Smooth muscle cell of the brain vasculature (primary cell): ENCODE measurements at regions not wholly inside any gene's neighbourhood (a gene's known extent, or its start where the extent isn't known, plus 50 kb on each side); places are given as distances from the start of the nearest gene placed in this dataset.

Experiments
- DNase-seq: peaks from one replicate; pipeline ENCODE4 v3.0.0-alpha.2; 2012; ENCODE audit warnings: low read depth, low spot score

DNA sequence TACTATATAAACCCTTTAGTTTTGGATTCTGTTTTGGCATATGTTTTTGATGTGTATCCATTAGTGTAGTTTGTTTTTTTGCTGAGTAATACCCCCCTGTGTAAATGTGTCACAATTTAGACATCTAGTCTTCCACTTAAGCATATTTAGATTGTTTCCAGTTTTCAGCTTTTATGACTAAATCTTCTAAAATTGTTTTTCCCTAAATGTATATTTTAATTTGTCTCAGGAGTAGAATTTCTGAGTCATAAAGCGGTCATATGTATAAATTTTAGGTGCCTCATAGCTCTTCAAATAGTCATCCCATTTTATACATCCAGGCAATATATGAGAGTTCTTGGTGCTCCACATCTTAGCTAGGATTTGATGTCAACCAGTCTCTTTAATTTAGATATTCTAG, 1348.0 kb downstream of the MRPL39 start:
- no peak for DNase-seq

DNA sequence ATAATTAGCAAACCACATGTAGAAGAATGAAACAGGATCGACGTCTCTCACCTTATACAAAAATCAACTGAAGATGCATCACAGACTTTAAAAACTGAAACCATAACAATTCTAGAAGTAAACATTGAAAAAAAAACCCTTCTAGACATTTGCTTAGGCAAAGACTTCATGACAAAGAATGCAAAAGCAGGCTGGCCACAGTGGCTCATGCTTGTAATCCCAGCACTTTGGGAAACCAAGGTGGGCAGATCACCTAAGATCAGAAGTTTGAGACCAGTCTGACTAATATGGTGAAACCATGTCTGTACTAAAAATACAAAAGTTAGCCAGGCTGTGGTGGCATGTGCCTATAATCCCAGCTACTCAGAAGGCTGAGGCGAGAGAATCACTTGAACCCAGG, 1351.7 kb downstream of the MRPL39 start:
- no peak for DNase-seq

DNA sequence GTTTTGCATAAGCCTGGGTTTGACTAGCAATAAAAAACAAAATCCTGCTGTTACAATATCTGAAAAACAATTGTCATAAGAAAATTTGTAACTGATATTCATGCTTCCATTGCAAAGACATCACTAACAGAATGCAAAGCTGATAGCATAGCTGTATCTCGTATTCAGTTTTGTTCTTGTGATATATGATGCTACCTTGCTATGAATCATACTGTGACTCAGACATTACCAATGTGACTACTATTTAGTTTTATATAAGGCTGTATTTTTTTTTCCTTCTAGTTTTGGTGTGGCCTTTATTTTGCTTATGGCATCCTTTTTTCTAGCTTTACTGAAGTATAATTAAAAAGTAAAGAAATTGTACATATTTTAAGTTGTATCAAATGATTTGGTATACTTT, 1381.8 kb downstream of the MRPL39 start:
- no peak for DNase-seq

DNA sequence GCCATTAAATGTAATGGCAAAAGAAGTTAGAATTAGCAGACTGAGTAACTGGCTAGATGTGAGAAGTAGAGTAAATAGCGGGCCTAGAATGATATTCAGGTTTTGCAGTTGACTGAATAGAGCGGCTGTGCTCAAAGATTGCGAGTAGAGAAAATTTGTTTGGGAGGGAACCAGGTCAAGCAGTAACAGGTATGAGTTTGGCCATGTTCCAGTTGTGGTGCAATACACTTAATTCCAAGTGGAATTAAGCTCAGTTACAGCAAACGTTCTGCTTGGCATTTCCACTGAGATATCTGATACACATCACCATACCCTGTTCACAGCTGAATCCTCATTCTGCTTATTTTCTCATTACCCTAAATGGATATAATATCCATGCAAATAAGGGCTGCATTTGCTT, 1382.9 kb downstream of the MRPL39 start:
- no peak for DNase-seq

DNA sequence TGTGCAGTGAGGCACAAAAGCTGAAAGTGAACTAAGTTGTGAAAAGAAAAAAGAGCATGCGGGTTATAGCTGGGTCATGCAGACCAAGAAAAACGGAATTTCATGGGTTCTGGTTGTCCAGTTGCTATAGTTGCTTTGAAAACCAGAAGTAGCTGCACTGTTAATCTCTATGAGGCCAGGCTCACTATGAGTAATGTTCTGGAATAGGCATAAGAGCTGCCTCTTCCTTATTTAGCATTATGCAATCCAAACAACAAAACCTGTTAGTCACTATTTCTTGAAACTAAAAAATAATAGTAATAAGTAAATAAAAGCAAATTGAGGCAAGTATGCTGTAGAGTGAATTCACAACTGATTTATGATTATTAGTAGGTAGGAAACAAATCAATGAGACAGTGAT, 1383.7 kb downstream of the MRPL39 start:
- DNase-seq, result no peak

DNA sequence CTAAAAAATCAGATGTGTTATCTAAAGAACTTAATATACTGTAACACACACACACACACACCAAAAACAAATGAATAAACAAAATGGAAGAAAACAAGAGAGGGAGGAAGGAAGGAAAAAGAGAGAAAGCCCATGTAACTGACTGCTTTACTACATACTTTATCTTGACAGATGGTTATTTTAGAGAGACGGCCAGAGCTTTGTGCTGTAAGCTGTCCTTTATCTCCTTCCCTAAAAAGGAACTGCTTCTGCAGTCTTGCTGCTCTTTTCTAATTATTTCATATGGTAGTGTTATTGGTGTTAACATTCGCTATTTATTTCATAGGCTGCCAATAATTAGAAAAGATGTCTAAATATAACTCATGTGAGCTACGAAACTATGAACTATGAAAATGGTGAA, 1384.6 kb downstream of the MRPL39 start:
- no peak for DNase-seq

DNA sequence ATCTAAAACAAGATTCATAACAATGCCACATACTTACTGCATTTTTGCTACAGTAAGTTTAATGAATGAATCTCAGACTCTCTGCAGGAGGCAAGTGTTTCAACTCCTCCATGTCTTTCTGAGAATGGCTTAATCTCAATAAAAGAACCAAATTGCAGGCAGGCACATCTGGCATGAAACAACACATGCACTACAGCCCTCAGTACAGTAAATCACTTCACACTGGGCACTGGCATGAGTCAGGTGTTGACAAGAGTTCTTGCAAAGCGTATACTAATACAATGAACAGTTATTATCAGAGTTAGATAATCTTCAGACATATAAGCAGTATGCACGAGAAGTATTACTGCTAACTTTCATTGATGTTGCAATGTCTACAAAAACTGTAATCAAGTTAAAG, 1386.8 kb downstream of the MRPL39 start:
- DNase-seq, result no peak

DNA sequence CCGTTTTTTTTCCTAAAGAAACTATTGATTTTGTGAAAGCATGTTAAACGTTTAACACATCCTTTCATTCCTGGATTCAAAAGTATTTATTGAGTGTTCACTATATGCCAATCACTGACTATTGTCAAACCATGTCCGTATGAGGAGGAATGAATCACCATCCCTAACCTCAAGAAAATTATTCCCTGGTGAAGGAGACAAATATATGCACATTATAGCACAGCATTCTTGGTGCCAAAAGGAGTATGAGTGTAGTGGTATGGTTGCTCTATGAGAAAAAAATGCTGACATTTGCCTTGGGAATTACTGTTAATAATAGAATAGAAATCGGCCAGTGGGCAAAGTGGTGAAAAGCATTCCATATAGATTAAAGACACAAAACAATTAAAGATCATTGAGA, 1390.1 kb downstream of the MRPL39 start:
- DNase-seq, result no peak

DNA sequence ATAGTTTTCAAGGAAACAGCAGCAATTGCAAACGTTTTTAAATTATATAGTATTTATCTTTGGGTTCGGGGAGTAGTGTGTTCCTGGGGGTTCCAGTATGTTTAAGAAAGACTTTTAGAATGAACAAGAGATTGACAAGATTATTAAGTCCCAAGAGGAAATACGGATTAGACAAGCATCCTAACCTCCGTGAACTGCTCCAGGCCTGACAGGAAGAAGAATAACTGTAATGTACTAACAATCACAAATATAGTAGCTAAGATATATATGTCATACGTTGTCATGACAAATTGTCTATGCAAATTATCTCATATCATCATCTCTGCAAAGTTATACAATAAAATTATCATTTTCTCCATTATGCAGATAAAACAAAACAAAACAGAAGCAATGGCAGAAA, 1397.2 kb downstream of the MRPL39 start:
- no peak for DNase-seq

DNA sequence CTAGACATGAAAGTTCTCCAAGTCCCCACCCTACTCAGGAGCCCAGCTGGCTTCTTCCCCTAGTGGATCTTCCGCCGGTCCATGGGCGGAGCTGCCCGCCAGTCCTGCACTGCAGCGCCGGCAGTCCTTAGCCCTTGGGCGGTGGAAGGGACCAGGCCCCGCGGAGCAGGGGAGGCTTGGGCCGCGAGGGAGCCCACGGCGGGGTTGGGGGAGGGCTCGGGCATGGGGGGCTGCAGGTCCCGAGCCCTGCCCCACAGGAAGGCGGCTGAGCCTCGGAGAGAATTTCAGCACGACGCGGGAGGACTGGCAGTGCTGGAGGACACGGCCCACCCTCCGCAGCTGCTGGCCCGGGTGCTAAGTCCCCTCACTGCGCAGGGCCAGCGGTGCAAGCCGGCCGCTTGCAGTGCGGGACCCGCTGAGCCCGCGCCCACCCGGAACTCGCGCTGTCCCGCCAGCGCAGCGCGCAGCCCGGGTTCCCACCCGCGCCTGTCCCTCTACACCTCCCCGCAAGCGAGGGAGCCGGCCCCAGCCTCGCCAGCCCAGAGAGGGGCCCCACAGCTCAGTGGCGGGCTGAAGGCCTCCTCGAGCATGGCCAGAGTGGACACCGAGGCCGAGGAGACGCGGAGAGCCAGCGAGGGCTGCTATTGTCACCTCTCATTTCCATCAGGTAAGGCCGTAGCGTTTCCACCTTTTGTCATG, 1398.6 kb downstream of the MRPL39 start:
- DNase-seq, result no peak

DNA sequence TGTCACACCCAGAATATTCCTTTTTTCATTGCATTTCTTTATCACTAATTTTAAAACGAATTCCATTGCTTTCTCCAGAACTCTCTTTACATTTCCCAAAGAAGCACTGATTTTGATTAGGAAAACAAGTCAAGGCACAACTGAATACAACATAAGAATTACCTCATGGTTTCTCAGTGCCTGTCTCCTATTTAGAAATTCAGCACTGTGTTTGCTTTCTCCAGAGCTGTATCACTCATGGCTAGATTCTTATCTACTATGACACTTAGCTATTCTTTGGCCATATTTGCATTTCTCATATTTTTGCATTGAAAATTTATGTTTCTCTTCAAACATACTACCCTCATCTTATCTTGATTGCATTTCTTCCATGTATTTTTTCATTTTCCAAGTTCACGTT, 1402.0 kb downstream of the MRPL39 start:
- DNase-seq, result no peak

DNA sequence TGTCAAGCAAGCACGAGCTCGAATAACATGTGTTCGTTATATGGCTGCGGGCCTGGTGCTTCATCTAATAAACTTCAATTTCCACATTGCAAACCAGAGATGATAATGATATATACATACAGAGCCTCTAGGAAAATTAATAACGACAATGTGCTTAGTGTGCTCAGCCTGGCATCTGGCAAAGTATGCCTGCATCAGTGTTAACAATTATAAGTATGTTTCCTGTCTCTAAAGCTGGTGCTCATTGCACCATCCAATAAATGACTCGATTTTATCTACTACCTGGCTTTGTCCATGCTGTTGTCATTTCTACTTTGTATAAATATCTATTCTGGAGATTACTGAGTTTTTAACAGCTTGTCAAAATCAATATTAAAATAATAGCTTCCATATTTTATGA, 1402.6 kb downstream of the MRPL39 start:
- DNase-seq, result no peak

DNA sequence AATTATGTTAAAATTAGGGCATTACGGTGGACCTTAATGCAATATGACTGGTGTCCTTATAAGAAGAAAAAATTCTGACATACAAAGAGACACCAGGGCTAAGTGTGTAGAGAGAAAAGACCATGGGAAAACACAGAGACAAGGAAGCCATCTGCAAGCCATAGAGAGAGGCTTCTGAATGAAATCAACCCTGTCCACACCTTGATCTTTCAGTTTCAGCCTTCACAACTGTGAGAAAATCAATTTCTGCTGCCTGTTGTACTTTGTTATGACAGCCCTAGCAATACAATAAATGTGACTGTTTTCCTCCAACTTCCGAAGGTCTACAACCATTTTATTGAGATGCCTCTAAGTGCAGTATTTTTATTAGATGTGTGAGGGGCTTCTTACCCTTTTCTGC, 1407.2 kb downstream of the MRPL39 start:
- DNase-seq, result no peak

DNA sequence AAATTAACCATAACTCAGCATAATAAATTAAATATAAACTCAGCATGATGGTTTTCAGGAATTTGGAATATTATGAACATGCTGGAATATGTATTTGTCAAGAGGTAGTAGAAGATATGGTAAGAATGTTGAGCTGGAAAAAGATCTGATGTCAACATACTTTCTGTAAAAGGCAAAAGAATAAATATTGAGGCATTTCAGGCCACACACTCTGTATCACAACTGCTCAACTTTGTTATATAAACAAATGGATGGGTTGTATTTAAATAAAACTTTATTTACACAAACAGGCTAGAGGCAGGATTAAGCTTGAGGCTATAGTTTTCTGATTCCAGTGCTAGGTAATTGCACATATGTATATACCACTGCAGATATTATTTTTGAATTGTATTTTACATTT, 1409.4 kb downstream of the MRPL39 start:
- DNase-seq, result no peak

DNA sequence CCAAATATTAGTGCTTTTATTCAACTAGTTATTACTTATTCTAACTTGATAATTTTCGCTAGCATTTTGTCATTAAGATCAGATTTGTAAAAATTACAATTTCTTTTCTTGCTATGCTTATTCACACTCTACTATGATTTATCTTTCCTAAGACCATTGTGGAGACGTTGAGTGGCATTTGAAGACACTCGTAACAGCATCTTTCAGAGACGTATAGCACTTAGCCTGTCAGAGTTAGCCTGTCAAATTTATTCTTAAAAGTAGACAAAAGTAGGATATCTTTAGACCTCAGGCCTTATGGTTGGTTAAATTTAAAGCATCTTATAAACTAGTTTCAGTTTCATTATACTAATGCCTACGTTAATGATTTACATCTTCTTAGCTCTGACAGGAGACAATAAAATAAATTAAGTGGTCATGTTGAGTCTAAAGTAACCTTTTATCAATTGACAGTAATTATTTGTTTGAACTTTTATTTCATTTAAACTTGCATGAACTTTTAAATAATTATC, 1410.1 kb downstream of the MRPL39 start:
- DNase-seq, result no peak

DNA sequence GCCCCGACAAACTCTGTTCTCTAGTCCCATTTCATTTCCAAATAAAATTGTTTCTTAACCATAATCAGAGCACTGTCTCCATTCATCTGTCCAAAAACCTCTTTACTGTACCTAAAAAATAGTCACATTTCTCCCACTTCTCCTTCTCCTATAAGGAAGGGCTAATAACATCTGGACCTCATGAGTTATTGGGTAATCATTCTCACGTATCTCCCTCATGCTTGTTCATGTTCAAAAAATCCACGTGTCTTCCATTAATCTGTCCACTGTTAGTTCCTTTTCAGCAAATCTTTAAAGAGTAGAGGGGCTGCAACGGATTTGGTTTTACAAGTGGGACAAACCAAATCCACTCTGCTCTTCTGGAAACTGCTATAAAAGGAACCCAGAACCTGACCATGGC, 1418.8 kb downstream of the MRPL39 start:
- no peak for DNase-seq

DNA sequence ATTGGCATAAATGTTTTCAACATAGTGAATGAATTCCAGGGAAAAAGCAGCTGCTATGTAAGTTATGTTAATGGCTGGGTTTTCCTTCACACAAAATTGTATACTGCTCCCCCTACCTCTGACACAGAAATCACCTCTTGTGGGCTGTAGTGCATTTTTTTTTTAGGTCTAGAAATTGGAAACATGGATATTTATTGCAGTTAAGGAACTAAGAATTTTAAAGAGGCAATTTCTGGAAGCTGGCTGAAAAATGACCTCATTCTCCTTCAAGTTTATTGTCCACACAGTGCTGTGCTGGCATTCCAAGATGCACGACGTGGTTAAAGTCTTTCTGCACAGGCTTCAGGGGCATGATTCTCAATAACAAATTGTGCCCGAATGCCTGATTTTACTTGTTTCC, 1424.2 kb downstream of the MRPL39 start:
- DNase-seq, result no peak

DNA sequence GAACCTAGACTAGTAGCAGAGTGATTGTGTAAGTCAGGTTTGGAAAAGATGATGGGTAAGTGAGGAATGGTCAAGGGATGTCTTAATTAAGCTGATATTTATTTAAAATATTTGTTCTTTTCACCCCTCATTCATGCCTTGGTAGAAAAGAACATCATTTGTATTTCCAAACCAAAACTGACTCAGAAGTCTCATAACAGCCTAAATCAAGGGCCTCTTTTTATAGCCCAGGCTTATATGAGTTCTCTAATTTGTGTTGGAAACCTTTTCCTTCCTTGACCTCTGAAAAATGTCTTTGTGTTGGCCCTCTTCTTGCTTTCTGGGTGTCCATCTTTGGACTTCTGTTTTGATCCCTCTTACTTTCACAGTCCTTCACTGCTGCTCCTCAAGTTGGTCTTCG, 1428.2 kb downstream of the MRPL39 start:
- no peak for DNase-seq

DNA sequence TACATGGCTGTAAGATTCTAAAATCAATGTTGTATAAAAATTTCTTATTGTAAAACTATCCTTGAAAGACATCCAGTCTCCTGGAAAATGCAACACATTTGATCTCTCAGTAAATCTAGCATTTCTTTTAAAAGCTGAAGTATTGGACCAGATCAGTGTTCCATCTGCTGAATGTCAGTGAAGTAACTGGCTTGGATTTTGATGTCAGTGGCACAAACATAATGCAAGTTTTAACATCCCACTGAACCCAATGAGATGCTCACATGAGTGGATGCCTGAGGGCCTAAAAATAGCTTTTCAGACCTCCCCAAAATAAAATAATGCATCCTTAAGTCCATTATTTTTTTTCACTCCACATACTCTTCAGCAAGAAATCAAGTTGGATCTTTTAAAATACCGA, 1432.2 kb downstream of the MRPL39 start:
- no peak for DNase-seq

DNA sequence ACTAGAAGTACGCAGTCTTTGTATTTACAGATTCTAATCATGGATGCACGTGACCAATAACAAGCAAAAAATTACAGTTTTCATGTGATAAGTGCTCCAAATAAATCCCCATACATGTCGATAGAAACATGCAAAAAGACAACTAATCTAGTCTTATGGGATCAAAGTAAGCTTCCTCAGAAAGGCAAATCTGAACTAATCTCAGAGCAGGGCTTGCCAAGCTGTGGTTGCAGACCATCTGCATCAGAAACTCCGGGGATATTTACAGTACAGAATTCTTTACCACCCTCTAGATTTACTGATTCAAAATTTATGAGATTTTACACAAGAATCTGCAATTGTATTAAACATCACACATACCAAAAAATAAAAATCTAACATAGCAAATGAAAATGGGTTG, 1435.5 kb downstream of the MRPL39 start:
- DNase-seq, result no peak

DNA sequence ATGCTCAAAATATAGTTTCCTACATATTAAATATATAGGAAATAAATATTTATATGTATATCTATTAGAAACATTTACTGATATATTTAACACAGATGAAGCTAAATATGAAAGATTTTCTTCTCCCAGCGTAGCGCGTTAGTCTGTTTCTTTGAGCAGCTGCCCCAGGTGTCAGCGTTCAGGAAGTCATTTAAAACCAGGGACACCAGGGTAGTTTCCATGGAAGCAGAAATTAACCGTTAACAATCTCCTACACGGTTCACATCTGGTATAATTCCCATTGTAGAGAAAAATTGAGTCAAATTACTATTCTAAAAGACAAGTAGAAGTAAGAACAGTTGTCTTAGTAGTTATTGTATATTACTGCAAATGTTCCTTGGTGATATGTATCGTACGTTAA, 1443.7 kb downstream of the MRPL39 start:
- no peak for DNase-seq

DNA sequence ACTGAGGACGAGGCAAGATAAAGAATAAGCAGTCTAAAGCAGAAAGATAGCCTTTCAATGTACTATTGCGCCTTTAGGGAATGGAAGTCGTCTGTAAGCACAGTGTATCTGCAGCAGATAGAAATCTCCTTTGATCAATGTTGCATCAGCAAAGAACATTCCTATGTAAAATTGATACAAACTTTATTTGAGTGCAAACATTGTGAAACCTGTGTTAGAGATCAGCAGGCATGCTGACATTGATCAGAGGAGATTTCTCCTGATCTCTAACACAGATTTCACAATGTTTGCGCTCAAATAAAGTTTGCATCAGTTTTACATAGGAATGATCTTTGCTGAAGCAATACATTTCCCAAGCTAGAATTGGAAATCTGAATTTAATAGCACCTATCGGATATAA, 1446.8 kb downstream of the MRPL39 start:
- DNase-seq, result no peak

DNA sequence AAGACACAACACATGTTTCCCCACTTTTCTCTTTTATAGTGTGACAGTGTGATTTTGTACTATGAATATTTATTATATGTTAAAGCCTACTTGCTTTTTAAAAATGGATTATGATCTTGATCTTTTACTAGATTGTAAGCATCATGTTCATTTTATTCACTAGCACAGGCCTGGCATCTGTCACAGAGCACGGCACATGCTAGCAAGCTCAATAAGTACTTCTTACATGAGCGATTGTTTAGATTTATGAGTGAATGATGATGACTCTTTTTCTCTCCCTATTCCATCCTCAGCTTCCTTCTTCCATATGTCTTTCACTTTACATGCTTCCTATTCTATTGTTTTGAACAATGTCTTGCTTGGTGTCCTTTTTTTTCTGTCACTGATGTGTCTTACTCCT, 1454.1 kb downstream of the MRPL39 start:
- no peak for DNase-seq

DNA sequence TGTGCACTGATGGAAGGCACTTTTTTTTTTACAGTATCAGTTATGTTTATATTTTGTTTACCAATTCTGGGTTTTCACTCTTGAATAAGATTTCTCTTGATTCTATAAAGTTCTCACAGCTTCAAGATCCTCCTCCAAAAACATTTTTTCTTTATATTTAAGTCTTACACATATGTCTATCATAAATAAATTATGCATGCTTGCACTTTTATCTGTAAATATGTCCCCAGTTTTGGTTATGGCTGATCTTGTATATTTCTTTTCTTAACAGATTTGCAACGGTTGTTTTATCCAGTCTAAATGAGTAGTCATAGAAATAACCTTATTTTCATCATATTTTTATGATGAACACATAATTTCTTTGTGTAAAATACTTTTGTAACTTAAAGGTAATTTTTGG, 1456.5 kb downstream of the MRPL39 start:
- no peak for DNase-seq
